Ascending aorta (tissue), 2 donors: ENCODE measurements at regions not wholly inside any gene's neighbourhood (a gene's known extent, or its start where the extent isn't known, plus 50 kb on each side); places are given as distances from the start of the nearest gene placed in this dataset.

Experiments used
- DNase-seq, 2 donors: peaks; one replicate each; pipeline ENCODE4 v3.0.0-alpha.2; 2019; ENCODE audit warnings: low spot score in 2 of 2
- H3K27ac ChIP-seq, 2 donors: fragments of 200-600 bp; sonication (generic); one replicate each; pipeline ENCODE4 v1.5.1; 2016 to 2017; ENCODE audit warnings: mild to moderate bottlenecking in 1 of 2
- H3K27me3 ChIP-seq: fragments of 200-600 bp; sonication (generic); one replicate; pipeline ENCODE4 v1.5.1; 2017
- H3K36me3 ChIP-seq, 2 donors: fragments of 200-600 bp; sonication (generic); one replicate each; pipeline ENCODE4 v1.5.1; 2016
- H3K4me1 ChIP-seq, 2 donors: fragments of 200-600 bp; sonication (generic); one replicate each; pipeline ENCODE4 v1.5.1; 2016 to 2017; ENCODE audit warnings: mild to moderate bottlenecking in 1 of 2
- H3K4me3 ChIP-seq, 2 donors: fragments of 200-600 bp; sonication (generic); one replicate each; pipeline ENCODE4 v1.5.1; 2016 to 2017; ENCODE audit warnings: mild to moderate bottlenecking in 1 of 2
- H3K9me3 ChIP-seq, 2 donors: fragments of 200-600 bp; sonication (generic); one replicate each; pipeline ENCODE4 v1.5.1; 2016
- CTCF ChIP-seq, 3 experiments: fragments of 200-600 bp in 2 of 3; fragments of 450-650 bp in 1 of 3; sonication (generic) in 2 of 3; IDR thresholded peaks; one replicate each; pipeline ENCODE4 v1.5.1; 2016 to 2019; ENCODE audit warnings: antibody characterized with exemption in 3 of 3, mild to moderate bottlenecking in 1 of 3, moderate library complexity in 1 of 3
- intact Hi-C: fragments of 100-400 bp; cut with DNase I; formaldehyde crosslinking; loops from one replicate; pipeline ENCODE4 v1.15.1; 2023

- Histone ChIP-seq H3K27me3 (no peaks in the 10 kb centered on the region), H3K27ac (no peak overlapping the region), H3K4me1 (no peaks in the 10 kb centered on the region), H3K4me3 (no peak overlapping the region), H3K36me3 (no peaks in the 10 kb centered on the region), H3K9me3 (no peaks in the 10 kb centered on the region)
- intact Hi-C loops: no loop called here
- DNase-seq: no peak
- no peak for TF ChIP-seq CTCF (IDR thresholded peaks at IDR 0.05)
Observed at GRCh38 chr10:63749915-63750314, 228.7 kb downstream of the REEP3 start.

GRCh38 chr10:63751836-63752235 lies 230.6 kb downstream of the REEP3 start:
- H3K4me3 ChIP-seq: no peak overlapping the region
- intact Hi-C loops: no loop called here
- no peak for DNase-seq

GRCh38 chr10:63752318-63752717 lies 231.1 kb downstream of the REEP3 start:
- no peaks in the 10 kb centered on the region for H3K9me3 ChIP-seq
- no peak for DNase-seq
- H3K4me3 ChIP-seq: no peak overlapping the region
- H3K36me3 ChIP-seq: no peaks in the 10 kb centered on the region
- no peaks in the 10 kb centered on the region for H3K4me1 ChIP-seq
- intact Hi-C loops: no loop called here
- no peaks in the 10 kb centered on the region for H3K27me3 ChIP-seq
- no peak overlapping the region for H3K27ac ChIP-seq
- no peak for TF ChIP-seq CTCF (IDR thresholded peaks at IDR 0.05)

More at GRCh38 chr10:63751836-63752235, 230.6 kb downstream of the REEP3 start:
- no peak overlapping the region for H3K27ac ChIP-seq
- no peaks in the 10 kb centered on the region for H3K27me3 ChIP-seq
- H3K4me1 ChIP-seq: no peaks in the 10 kb centered on the region
- no peaks in the 10 kb centered on the region for H3K36me3 ChIP-seq
- no peaks in the 10 kb centered on the region for H3K9me3 ChIP-seq
- no peak for TF ChIP-seq CTCF (IDR thresholded peaks at IDR 0.05)

GRCh38 chr10:63753808-63754207 lies 232.6 kb downstream of the REEP3 start:
- Histone ChIP-seq H3K27ac (no peak overlapping the region), H3K4me1 (no peaks in the 10 kb centered on the region), H3K36me3 (no peaks in the 10 kb centered on the region), H3K27me3 (no peaks in the 10 kb centered on the region), H3K9me3 (no peaks in the 10 kb centered on the region), H3K4me3 (no peak overlapping the region)
- no peak for DNase-seq
- intact Hi-C loops: no loop called here
- no peak for TF ChIP-seq CTCF (IDR thresholded peaks at IDR 0.05)

- Histone ChIP-seq H3K27ac (no peak overlapping the region), H3K4me1 (no peaks in the 10 kb centered on the region), H3K27me3 (no peaks in the 10 kb centered on the region), H3K9me3 (no peaks in the 10 kb centered on the region), H3K4me3 (no peak overlapping the region), H3K36me3 (no peaks in the 10 kb centered on the region)
- TF ChIP-seq CTCF (IDR thresholded peaks at IDR 0.05): no peak
- no peak for DNase-seq
- intact Hi-C loops: no loop called here
Observed at GRCh38 chr10:63755441-63755840, 234.2 kb downstream of the REEP3 start.

- H3K27ac ChIP-seq: no peak overlapping the region
Observed at GRCh38 chr10:63757067-63757466, 235.9 kb downstream of the REEP3 start.

More at GRCh38 chr10:63757067-63757466, 235.9 kb downstream of the REEP3 start:
- intact Hi-C loops: no loop called here
- no peaks in the 10 kb centered on the region for H3K27me3 ChIP-seq
- no peaks in the 10 kb centered on the region for H3K4me1 ChIP-seq
- H3K4me3 ChIP-seq: no peak overlapping the region
- no peak for TF ChIP-seq CTCF (IDR thresholded peaks at IDR 0.05)
- H3K9me3 ChIP-seq: no peaks in the 10 kb centered on the region
- H3K36me3 ChIP-seq: no peaks in the 10 kb centered on the region
- no peak for DNase-seq
